HG03175 (cell line): ENCODE measurements at regions not wholly inside any gene's neighbourhood (a gene's known extent, or its start where the extent isn't known, plus 50 kb on each side); places are given as distances from the start of the nearest gene placed in this dataset.

Experiments used
- ATAC-seq: cut with Tn5 transposase; IDR thresholded peaks from one replicate; pipeline ENCODE4 v1.9.1; 2021; ENCODE audit warnings: mild to moderate bottlenecking, moderate library complexity; ENCODE audit not compliant: unreplicated experiment

DNA sequence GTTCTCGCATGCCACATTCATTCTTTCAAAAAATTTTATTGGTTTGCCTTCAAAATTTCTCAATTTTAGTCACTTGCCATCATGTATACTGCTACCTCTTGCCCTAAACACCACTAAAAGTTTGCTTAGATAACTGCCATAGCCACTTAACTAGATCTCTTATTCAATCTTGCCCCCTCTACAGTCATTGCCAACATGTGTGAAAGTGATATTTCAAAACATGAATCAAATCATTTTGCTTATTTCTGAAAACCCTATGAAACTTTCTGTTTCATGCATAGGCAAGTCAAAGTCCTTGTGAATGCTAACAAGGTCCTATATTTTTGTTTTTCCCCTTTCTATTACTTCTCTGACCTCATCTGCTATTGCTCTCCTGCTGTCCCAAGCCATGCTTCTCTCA is 397.1 kb downstream of the KCNJ3 start:
- no peak for ATAC-seq

DNA sequence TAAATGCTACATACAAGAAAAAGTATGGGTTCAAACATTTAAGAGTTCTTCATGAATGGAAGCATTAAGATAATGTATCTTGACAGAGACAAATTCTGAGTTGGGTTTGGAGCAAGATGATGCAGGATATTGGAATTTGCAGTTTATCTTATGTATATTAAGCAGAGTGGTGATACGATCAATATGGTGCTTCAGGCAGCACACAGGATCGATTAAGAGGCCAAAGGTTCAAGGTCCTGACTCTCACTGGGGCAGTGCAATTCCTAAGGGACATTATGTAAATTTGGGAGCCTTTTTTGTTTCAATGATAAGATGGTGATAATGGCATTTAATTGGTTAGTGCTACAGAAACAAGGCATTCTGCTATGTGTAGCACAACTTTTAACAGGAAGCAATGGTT is 381.9 kb downstream of the KCNJ3 start:
- ATAC-seq: no peak

DNA sequence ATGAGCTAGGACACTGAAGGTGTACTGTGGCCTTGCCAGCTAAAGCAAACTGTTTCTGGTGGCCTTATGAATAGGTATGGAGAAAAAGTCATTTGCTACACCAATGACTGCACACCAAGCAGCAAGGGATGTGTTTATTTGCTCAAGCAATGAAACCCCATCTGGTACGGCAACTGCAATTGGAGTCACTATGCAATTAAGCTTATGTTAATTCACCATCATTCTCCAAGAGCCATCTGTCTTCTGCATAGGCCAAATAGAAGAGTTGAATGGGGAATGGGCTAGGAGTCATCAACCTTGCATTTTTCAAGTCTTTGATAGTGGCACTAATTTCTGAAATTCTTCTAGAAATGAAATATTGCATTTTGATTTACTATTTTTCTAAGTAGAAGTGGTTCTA is 372.0 kb downstream of the KCNJ3 start:
- no peak for ATAC-seq

DNA sequence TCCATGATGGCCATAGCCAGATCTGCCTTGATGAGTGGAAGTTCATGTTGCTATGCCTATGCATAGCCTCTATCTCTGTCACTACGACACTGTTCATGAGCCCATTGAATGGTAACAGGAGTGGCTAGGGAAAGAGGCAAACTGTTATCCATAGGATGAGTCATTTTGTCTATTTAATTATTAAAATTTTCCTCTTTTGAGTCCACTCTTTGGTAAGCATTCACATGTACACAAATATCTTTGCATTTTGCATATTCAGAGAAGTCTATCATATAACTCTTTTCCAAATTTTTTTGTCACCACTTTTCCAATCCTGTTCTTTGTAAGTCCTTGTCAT is 364.4 kb downstream of the KCNJ3 start:
- ATAC-seq: no peak

DNA sequence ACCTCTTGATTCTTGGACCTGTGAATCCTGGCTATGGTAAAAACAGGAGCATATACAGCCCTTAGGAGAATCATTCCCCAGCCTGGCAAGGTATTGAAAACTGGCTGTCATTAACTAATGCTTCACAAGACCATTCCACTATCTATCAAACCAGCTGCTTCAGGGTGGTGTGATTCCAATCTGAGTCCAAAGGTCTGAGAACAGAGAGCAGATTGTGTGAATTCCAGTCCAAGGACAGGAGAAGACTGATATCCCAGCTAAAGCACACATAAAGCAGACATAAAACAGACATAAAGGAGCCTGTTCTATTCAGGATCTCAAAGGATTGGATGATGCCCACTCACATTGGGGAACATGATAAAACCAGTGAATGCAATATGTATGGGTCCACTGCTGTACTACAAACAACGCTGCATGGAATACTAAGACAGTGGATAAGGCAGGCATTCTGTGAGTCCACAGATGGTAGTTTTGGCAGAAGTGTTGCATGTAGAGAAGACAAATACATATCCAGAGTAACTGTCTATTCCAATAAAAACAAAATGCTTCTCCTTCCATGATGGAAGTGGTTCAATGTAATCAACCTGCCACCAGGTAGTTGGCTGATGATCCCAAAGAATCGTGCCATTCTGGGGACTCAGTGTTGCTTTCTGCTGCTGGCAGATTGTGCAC is 363.9 kb downstream of the KCNJ3 start:
- ATAC-seq: no peak

DNA sequence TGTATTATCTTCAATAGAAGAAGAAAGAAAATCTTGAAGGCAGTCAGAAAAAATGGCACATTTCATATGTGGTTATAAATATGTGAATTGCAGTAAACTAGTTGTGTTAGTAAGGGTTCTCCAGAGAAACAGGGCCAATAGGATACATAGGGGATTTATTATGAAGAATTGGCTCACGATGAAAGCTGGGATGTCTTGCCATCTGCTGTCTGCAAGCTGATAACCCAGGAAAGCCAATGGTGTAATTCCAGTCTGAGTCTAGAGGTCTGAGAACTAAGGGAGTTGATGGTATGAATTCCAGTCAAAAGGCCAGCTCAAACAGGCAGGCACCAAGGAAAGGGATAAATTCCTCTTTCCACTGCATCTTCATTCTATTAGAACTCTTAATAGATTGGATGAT is 362.4 kb downstream of the KCNJ3 start:
- ATAC-seq: no peak

DNA sequence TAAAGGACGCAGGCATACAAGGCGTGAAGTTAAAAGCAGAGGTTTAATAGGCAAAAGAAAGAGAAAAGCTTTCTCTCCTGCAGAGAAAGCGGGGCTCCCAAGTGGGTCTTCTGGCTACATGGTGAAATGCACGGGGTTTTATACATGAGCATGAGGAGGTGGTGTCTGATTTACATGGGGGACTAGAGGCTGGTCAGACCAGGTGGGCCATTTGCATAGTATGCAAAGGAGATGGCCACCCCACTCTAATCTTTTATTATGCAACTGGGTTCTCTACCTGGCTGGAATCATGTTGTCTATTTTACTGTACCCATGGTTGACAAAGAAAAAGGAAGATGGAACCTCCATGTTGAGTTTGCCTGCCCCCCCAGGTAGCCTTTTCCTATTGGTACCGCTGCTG is 356.2 kb downstream of the KCNJ3 start:
- ATAC-seq: no peak

DNA sequence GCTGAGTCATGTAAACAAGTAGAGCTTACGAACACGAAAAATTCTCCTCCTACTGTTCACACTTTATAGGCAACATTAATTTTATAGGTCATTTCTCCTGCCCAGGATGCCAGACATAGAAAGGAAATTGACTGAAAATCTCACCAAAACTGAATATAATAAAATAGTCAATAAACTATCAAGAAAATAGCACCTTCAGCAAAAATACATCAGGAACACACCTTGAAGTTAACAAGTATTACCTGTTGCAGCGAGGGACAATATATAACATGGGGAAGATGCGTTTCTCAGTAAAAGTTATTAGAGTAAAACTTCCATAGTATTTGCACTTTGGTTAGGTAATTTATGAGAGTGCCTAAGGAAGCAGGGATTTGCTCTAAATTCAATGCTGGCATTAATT is 344.6 kb downstream of the KCNJ3 start:
- no peak for ATAC-seq

DNA sequence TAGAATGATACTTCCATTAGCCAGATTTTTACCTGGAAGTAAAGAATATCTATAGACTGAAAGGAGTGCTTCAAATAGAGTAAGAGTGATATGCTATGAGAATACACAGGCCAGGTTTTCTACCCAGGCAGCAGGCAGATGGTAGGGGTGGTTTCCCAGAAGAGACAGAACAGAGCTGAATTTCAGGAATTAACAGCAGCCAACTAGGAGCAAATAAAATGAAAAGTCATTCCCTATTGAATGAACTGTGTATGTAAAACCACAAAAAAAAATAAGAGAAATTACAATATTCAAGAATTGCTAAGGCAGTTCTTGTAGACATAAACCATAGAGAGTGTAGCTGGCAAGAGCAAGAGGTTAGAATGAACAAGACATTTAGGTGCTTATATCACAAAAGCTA is 336.8 kb downstream of the KCNJ3 start:
- ATAC-seq: no peak

DNA sequence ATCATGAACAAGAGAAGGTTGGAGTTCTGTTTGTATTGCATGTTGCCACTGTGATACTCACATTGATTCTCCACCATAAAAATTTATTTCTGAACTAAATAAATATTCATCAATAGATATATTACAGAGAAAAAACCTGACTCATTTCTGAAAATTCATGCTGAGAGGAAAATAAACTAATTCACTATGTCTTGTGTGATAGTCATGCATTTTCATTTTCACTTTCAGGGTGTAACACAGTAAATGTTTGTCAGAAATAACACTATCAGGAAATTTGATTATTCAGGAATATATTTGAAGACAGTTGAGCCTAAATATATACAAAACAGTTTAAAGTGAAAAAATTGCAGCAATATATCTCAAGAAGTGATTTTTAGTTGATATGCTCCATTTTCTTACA is 335.2 kb downstream of the KCNJ3 start:
- peak; percentile 64 for ATAC-seq

DNA sequence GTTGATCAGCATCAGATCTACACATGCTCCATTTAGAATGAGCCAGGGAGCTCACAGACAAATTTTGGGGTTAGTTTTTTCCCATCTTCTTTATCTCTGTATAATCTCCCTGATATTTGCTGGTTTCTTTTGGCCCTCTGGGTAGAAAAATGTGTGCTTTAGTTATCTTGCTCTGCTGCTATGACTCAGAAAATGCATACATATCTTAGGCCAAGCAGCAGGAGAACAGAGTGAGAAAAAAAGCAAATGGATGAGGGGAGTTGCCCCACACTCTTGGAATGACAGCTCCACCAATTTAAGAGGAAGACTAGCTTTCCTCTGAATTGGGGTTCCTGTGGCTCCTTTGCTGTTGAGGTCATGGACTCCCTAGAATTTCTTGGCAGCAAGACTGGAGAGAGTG is 331.8 kb downstream of the KCNJ3 start:
- no peak for ATAC-seq

DNA sequence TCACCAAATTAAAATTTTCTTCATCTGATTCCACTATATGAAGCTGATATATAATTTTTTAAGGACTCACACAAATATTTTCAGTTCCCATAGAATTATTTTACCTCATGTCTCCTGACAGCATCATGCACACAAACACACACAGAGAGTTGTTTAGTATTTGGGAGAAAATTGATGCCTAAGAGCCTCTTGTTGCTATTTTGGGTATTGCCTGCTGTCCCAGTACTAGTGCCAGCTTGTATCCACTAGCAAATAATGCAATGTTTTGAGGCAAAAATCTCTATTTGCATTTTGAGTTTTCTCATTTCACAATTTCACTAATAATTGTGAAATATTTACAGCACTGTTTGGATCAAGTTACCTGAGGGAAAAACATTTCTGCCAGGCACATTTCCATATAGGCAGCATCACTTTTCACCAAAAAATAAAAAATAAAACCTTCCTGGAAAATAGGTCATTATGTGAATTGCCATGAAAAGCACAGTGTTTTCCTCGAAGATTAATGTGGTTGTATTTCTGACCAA is 328.2 kb downstream of the KCNJ3 start:
- ATAC-seq: no peak

DNA sequence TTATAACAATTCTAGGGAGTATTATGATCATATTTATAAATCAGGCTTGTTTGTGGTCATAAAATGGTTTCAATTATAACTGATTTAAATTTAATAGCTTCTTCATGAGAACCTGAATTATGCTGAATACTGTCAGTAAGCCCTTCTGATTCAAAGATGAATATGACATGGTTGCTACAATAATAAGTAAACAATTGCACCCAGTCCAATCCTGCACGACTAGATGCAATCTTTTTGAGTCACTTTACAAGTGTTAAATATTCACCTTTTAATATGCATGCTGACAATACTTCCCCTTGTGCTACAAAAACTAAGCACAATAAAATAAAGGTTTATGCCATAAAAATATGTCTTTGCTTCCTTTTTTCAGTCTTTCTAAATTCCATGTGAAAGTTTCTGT is 325.2 kb downstream of the KCNJ3 start:
- no peak for ATAC-seq

DNA sequence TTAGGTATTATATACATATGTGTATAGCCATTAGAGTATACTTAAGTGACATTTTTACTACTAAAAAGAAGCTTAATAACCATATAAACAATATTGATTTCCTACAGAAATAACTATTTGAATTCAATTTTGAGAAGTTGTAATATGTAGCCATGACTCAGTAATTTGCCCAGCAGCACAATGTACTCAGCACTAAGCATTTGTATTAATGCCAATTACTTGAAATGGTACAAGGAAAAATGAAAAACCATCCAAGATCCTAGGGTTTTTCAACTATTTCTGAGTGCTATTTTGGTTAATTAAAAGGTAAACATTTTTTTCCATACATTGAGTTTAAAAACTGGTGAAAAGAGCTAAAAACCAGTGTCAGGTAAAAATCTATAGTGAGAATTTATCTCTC is 324.0 kb downstream of the KCNJ3 start:
- no peak for ATAC-seq

DNA sequence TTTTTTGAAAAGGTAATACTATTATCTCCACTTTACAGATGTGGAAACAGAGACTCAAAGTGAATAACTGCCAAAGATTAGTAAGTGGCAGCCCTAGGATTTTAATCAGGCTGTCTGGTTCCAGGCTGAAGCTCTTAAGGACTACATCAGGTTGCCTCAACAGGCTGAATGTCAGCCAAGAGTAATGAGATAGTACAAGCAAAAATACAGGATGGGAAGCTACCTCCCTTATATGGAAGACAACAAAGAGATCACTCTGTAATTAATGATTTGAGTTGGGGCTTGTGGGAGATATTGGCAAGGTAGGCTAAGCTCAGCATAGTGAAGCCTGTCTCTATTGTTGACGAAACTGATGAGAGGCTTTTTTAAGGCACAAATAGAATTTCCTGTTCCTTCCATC is 323.1 kb downstream of the KCNJ3 start:
- ATAC-seq: no peak

DNA sequence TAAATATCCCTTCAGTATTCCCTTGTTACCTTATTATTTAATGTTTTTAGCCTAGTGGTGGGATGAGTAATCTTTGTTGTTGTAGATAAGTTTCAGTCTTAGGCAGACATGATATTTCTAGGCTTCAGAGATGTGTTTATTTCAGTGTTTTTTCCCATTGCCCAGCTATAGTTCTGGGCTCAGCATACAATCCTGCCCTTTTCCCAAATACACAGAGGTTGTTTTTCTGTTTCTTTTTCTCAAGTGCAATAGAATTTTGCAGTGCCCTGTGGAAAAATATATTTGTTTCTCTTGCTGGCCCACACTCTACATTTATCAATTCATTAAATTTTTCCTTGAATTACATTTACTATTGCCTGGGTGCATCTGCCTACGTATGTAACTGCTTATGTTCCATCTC is 321.8 kb downstream of the KCNJ3 start:
- ATAC-seq: no peak

DNA sequence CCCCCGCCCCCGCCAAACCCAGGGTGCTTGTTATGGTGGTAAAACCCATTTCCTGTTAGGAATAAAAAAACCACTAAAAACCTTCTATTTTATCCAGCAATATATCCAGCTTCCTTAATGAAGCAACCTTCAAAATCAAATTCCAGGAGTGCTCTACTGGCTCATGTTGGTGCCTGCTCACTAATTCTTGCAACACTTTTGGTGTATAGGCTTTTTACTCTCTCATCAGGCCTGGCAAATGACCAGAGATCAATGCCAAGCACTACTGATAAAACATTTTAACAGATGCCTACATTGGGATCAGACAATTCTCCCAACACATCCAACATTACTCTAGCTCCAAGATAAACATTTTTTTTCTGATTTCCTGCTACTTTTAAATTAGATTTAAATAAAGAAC is 312.4 kb downstream of the KCNJ3 start:
- ATAC-seq: no peak

DNA sequence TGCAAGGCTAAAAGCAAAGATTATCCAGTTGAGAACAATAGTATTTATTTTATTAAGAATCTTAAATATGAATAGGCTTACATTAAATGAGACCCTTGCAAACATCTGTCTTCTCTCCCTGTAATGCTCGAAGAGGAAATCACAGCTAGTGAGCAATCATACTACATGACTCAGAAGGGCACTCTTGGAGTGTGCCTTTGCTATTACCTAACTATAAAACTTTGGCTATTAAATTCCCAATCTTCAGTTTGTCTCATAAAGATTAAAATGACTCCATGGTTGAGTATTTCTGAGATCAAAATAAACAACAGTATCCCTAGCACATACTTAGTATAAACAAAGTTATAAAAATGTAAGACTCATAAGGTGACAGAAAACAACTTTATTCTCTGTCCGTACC is 296.9 kb downstream of the KCNJ3 start:
- ATAC-seq: no peak

DNA sequence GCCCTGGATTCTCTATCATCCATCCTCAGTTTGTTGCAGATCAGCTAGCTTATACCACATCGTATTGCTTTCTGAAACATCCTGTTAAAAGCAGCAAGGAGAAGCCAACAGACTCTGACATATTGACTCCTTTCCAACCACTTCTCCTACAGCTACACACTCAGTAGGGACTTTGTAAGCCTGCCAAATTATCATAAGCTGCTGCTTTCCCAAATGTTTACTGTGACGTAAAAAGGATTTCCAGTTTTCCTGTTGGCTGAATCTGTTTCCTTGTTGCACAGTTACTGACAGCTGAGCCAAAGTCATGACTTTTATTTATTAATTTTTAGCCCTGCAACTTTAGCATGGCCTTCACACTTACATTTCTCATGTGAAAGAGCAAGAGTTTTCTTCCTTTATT is 294.3 kb downstream of the KCNJ3 start:
- no peak for ATAC-seq

DNA sequence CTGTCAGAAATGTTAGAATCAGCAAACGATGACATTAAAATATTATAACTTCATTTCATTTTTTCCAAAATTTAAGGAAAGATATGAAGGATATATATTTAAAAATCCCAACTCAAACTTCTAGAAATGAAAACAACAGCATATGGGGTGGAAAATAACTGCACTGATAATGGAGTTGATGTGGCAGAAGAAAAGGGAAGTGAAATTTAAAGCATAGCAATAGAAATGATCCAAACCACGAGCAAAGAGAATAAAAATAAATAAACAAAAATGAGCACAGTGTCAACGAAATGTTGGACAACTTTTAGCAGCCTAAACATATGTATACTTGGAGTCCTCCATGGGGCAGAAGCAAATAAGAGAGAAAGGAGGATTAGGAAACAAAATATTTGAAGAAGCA is 280.2 kb downstream of the KCNJ3 start:
- peak; percentile 53 for ATAC-seq

DNA sequence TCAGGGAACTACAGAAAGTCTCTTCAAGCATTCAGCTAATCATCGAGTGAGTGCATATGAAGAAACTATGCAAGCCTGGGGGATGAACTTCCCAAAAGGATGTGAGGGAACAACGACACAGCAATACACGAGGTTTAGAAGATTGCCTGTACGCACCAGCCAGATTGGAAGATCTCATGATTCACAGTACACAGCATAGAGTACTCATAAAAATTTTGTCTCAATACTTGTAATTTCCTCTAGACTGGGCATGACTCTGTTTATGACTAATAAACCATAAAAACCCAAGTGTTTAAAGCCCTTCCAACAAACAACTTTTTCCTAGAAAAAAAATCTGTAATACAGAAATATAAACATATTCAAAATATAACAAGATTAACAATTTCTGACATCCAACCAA is 279.7 kb downstream of the KCNJ3 start:
- ATAC-seq: no peak

DNA sequence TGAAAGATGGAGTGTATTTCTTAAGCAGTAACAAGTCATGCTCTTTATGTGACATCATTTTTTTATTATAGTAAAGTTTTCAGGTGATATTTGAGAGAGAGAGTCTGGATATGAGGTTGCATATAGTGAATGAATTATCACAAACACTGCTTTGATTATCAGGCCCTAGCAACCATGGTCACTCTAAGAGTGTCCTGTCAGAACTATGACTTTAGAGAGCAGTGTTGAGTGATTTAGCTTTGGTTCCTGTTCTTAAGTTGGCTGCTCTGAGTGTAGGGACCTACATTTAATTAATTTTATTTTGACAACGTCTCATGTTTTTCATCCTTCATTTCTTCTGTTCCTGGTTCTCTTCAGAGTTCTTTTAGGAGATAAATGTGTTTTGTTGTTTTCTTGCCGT is 275.5 kb downstream of the KCNJ3 start:
- peak; percentile 63 for ATAC-seq

DNA sequence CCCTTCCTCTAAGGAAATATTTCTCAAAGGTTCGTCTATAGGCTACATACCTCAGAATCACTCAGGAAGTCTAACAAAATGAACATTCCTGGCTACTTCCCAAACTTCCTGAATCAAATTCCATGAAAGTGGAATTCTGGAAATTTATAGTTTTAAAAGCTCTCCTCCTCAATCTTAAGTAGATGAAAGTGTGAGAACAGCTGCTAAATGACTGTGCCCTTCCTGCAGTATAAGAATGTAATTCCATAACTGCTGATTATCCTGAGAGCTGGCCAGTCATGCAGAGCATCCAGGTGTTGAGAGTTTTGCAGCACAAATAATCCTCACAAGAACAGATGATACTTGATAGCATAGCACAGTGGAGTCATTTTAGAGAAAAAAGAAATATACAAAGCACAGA is 265.0 kb downstream of the KCNJ3 start:
- ATAC-seq: no peak
